Stimulated activated CD8-positive, alpha-beta memory T cell treated with anti-CD3 and anti-CD28 coated beads, Interleukin-15, amount 100 ng/mL, for 48 hours (primary cell): ENCODE measurements at regions not wholly inside any gene's neighbourhood (a gene's known extent, or its start where the extent isn't known, plus 50 kb on each side); places are given as distances from the start of the nearest gene placed in this dataset.

ENCODE experiments used
- DNase-seq, 2 donors: peaks; one replicate each; pipeline ENCODE4 v3.0.0-alpha.2; 2020; ENCODE audit warnings: low read depth in 2 of 2

GRCh38 chr11:70764356-70764905 lies 366.1 kb downstream of the CTTN start:
- no peak for DNase-seq

GRCh38 chr11:70766901-70767300 lies 368.6 kb downstream of the CTTN start:
- DNase-seq: no peak

GRCh38 chr11:70768346-70769095 lies 370.2 kb downstream of the CTTN start:
- DNase-seq: no peak

GRCh38 chr11:70769106-70769505 lies 370.8 kb downstream of the CTTN start:
- DNase-seq: no peak

GRCh38 chr11:70769521-70769920 lies 371.2 kb downstream of the CTTN start:
- DNase-seq: no peak

GRCh38 chr11:70771099-70771885 lies 373.0 kb downstream of the CTTN start:
- no peak for DNase-seq

- DNase-seq: no peak
These were observed 374.6 kb downstream of the CTTN start for GRCh38 chr11:70772950-70773349.

GRCh38 chr11:70775386-70776075 lies 377.2 kb downstream of the CTTN start:
- no peak for DNase-seq

- DNase-seq: no peak
These were observed 378.7 kb downstream of the CTTN start for GRCh38 chr11:70776914-70777532.

GRCh38 chr11:70778883-70779282 lies 380.6 kb downstream of the CTTN start:
- no peak for DNase-seq

GRCh38 chr11:70779433-70780245 lies 381.3 kb downstream of the CTTN start:
- no peak for DNase-seq

GRCh38 chr11:70780246-70780535 lies 381.9 kb downstream of the CTTN start:
- no peak for DNase-seq

- no peak for DNase-seq
These were observed 384.1 kb downstream of the CTTN start for GRCh38 chr11:70782401-70782913.

- no peak for DNase-seq
These were observed 385.0 kb downstream of the CTTN start for GRCh38 chr11:70783356-70783755.

GRCh38 chr11:70783821-70784220 lies 385.5 kb downstream of the CTTN start:
- no peak for DNase-seq

- no peak for DNase-seq
These were observed 387.0 kb downstream of the CTTN start for GRCh38 chr11:70785372-70785771.

GRCh38 chr11:70786021-70786665 lies 387.8 kb downstream of the CTTN start:
- DNase-seq: no peak

- no peak for DNase-seq
These were observed 390.1 kb downstream of the CTTN start for GRCh38 chr11:70788248-70789022.

GRCh38 chr11:70790671-70791300 lies 392.5 kb downstream of the CTTN start:
- DNase-seq: no peak
